ENCODE measurements at regions not wholly inside any gene's neighbourhood (a gene's known extent, or its start where the extent isn't known, plus 50 kb on each side); places are given as distances from the start of the nearest gene placed in this dataset.

DNA sequence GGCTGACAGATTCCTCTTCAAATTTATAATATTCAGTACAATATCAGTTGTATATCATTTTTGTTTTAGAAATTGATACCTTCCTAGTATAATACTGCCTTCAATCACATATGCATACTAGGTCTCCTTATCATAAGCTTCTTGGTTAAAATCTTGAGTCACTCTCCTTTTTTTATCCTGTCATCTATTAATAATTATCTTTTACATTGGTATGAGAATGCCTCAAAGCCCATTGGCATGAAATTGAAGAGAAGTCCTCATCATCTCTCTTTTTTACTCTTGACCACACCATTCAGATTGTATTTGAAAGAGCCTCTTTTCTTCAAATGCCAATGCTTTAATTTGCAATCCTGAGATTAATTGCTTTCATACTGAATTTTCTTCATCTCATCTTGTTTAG, 810.3 kb downstream of the BRINP1 start:
- no peak for TF ChIP-seq POLR2AphosphoS5 (IDR thresholded peaks at IDR 0.05; ENCODE audit: borderline replicate concordance, low read depth, low read length)
- TF ChIP-seq EZH2 (IDR thresholded peaks at IDR 0.05) = no peak

Measured in SK-N-MC (cell line).